Tibial nerve (tissue), 4 donors: ENCODE measurements at regions not wholly inside any gene's neighbourhood (a gene's known extent, or its start where the extent isn't known, plus 50 kb on each side); places are given as distances from the start of the nearest gene placed in this dataset.

Experiments
- EP300 ChIP-seq, 2 donors: sonication (generic); formaldehyde crosslinking; IDR thresholded peaks; one replicate each; pipeline ENCODE4 v1.6.1; 2017; ENCODE audit warnings: antibody characterized with exemption in 2 of 2, mild to moderate bottlenecking in 1 of 2
- POLR2A ChIP-seq, 2 donors: fragments of 450-650 bp; IDR thresholded peaks; one replicate each; pipeline ENCODE4 v1.6.1; 2017; ENCODE audit warnings: antibody characterized with exemption in 2 of 2, mild to moderate bottlenecking in 2 of 2, moderate library complexity in 2 of 2
- TF ChIP-seq, protein P1 (sequence below), 5 experiments: fragments of 200-600 bp in 3 of 5; fragments of 450-650 bp in 2 of 5; sonication (generic) in 3 of 5; IDR thresholded peaks; one replicate each; pipeline ENCODE4 v1.5.1; 2016 to 2019; ENCODE audit warnings: antibody characterized with exemption in 5 of 5, mild to moderate bottlenecking in 3 of 5, moderate library complexity in 2 of 5

DNA sequence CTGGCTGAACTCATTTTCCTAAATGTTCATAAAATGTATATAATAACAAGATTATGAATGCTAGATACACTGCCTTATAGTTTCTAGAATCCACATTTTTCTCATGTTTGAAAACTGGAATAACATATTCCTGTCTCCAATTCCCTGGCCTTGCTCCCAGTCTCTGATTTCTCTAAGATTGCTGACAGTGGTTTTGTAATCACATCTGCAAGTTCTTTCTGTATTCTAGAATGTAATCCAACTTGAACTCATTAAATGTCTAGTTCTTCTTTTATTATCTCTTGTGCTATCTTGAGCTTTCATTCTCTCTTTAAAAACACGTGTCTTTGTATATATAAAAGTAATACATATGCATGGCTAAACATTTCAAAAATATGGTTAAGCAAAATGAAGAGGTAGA lies 215.2 kb upstream of the ADAMTS9 start:
- TF ChIP-seq, protein P1, sequence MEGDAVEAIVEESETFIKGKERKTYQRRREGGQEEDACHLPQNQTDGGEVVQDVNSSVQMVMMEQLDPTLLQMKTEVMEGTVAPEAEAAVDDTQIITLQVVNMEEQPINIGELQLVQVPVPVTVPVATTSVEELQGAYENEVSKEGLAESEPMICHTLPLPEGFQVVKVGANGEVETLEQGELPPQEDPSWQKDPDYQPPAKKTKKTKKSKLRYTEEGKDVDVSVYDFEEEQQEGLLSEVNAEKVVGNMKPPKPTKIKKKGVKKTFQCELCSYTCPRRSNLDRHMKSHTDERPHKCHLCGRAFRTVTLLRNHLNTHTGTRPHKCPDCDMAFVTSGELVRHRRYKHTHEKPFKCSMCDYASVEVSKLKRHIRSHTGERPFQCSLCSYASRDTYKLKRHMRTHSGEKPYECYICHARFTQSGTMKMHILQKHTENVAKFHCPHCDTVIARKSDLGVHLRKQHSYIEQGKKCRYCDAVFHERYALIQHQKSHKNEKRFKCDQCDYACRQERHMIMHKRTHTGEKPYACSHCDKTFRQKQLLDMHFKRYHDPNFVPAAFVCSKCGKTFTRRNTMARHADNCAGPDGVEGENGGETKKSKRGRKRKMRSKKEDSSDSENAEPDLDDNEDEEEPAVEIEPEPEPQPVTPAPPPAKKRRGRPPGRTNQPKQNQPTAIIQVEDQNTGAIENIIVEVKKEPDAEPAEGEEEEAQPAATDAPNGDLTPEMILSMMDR (IDR thresholded peaks at IDR 0.05): no peak
- no peak for TF ChIP-seq POLR2A (IDR thresholded peaks at IDR 0.05)
- no peak for TF ChIP-seq EP300 (IDR thresholded peaks at IDR 0.05)
